ENCODE measurements at regions not wholly inside any gene's neighbourhood (a gene's known extent, or its start where the extent isn't known, plus 50 kb on each side); places are given as distances from the start of the nearest gene placed in this dataset.

- FAIRE-seq, result no peak
- Histone ChIP-seq H4K20me1 (ENCODE audit: insufficient read depth, low read length) (no peaks in the 10 kb centered on the region), H3K79me2 (ENCODE audit: insufficient read depth, low read length) (no peaks in the 10 kb centered on the region), H3K4me1 (ENCODE audit: insufficient read depth, low read length) (no peaks in the 10 kb centered on the region), H3K9me3 (ENCODE audit: low read length) (peaks cover 28% of the 10 kb centered on the region), H2AFZ (ENCODE audit: low read length) (no peak overlapping the region), H3K9ac (ENCODE audit: insufficient read depth, low read depth, low read length) (no peak overlapping the region), H3K27me3 (ENCODE audit: control insufficient read depth in 1 of 2, insufficient read depth in 2 of 2, low read length in 2 of 2) (no peaks in the 10 kb centered on the region), H3K36me3 (replicated peaks in 1 of 2; ENCODE audit: control insufficient read depth in 1 of 2, insufficient read depth in 2 of 2, low read length in 2 of 2) (no peaks in the 10 kb centered on the region), H3K27ac (ENCODE audit: extremely low read length, insufficient read depth, low read length) (no peak overlapping the region), H3K4me2 (ENCODE audit: low read depth, low read length) (no peak overlapping the region), H3K4me3 (replicated peaks in 1 of 3; ENCODE audit: insufficient read depth in 1 of 3, low read depth in 2 of 3, low read length in 3 of 3) (no peak overlapping the region)
- no TSS peak for BruUV-seq (replicated peaks)
- TF ChIP-seq SP1 (IDR thresholded peaks at IDR 0.05) (no peak), SP1 (CRISPR knock-in tag; IDR thresholded peaks at IDR 0.05) (no peak), ZNF570 (CRISPR knock-in tag; IDR thresholded peaks at IDR 0.05; ENCODE audit: borderline replicate concordance) (no peak), SMARCE1 (IDR thresholded peaks at IDR 0.05; ENCODE audit: borderline replicate concordance) (no peak), RARG (CRISPR knock-in tag; IDR thresholded peaks at IDR 0.05; ENCODE audit: low read depth) (no peak), ZNF101 (CRISPR knock-in tag; IDR thresholded peaks at IDR 0.05; ENCODE audit: borderline replicate concordance, low read depth) (no peak), SKI (IDR thresholded peaks at IDR 0.05; ENCODE audit: partially characterized antibody) (no peak), MED1 (CRISPR knock-in tag; IDR thresholded peaks at IDR 0.05) (no peak)
- TF ChIP-seq, protein P1, sequence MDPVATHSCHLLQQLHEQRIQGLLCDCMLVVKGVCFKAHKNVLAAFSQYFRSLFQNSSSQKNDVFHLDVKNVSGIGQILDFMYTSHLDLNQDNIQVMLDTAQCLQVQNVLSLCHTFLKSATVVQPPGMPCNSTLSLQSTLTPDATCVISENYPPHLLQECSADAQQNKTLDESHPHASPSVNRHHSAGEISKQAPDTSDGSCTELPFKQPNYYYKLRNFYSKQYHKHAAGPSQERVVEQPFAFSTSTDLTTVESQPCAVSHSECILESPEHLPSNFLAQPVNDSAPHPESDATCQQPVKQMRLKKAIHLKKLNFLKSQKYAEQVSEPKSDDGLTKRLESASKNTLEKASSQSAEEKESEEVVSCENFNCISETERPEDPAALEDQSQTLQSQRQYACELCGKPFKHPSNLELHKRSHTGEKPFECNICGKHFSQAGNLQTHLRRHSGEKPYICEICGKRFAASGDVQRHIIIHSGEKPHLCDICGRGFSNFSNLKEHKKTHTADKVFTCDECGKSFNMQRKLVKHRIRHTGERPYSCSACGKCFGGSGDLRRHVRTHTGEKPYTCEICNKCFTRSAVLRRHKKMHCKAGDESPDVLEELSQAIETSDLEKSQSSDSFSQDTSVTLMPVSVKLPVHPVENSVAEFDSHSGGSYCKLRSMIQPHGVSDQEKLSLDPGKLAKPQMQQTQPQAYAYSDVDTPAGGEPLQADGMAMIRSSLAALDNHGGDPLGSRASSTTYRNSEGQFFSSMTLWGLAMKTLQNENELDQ (CRISPR knock-in tag; IDR thresholded peaks at IDR 0.05; ENCODE audit: borderline replicate concordance), result no peak
- TF ChIP-seq, protein P2, sequence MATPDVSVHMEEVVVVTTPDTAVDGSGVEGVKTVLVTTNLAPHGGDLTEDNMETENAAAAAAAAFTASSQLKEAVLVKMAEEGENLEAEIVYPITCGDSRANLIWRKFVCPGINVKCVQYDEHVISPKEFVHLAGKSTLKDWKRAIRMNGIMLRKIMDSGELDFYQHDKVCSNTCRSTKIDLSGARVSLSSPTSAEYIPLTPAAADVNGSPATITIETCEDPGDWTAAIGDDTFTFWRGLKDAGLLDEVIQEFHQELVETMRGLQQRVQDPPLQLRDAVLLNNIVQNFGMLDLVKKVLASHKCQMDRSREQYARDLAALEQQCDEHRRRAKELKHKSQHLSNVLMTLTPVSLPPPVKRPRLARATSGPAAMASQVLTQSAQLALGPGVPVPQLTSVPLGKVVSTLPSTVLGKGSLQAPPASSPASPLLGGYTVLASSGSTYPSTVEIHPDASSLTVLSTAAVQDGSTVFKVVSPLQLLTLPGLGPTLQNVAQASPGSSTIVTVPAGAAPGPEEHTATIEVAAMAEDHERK (CRISPR knock-in tag; IDR thresholded peaks at IDR 0.05; ENCODE audit: low read depth), result no peak
- TF ChIP-seq, protein P3, sequence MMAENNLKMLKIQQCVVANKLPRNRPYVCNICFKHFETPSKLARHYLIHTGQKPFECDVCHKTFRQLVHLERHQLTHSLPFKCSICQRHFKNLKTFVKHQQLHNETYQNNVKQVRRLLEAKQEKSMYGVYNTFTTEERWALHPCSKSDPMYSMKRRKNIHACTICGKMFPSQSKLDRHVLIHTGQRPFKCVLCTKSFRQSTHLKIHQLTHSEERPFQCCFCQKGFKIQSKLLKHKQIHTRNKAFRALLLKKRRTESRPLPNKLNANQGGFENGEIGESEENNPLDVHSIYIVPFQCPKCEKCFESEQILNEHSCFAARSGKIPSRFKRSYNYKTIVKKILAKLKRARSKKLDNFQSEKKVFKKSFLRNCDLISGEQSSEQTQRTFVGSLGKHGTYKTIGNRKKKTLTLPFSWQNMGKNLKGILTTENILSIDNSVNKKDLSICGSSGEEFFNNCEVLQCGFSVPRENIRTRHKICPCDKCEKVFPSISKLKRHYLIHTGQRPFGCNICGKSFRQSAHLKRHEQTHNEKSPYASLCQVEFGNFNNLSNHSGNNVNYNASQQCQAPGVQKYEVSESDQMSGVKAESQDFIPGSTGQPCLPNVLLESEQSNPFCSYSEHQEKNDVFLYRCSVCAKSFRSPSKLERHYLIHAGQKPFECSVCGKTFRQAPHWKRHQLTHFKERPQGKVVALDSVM (CRISPR knock-in tag; IDR thresholded peaks at IDR 0.05), result no peak
- TF ChIP-seq, protein P4, sequence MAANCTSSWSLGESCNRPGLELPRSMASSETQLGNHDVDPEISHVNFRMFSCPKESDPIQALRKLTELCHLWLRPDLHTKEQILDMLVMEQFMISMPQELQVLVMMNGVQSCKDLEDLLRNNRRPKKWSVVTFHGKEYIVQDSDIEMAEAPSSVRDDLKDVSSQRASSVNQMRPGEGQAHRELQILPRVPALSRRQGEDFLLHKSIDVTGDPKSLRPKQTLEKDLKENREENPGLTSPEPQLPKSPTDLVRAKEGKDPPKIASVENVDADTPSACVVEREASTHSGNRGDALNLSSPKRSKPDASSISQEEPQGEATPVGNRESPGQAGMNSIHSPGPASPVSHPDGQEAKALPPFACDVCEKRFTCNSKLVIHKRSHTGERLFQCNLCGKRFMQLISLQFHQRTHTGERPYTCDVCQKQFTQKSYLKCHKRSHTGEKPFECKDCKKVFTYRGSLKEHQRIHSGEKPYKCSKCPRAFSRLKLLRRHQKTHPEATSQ (CRISPR knock-in tag; IDR thresholded peaks at IDR 0.05; ENCODE audit: borderline replicate concordance), result no peak
- intact Hi-C loops (cut with micrococcal nuclease; ENCODE audit: unreplicated experiment), result no loop called here
- in situ Hi-C loops (cut with HindIII; ENCODE audit: extremely low pct_ligation_motif_present, low pct_unique_long_range_greater_than_20kb), result loop anchor here (25.0 kb wide), 2 partner anchors 1190 to 1640 kb away; no protein-coding TSS in a partner anchor
- POLR2A ChIA-PET, result no interaction called here
- ATAC-seq, result no peak
- no peak for DNase-seq (ENCODE audit: low spot score)
- CTCF ChIA-PET (ENCODE audit: low intra/inter-chr PET ratio, low total read pairs), result no interaction called here
Observed at GRCh38 chr5:165201771-165202518, 1696.5 kb downstream of the MAT2B start.
